Stimulated activated CD8-positive, alpha-beta memory T cell treated with anti-CD3 and anti-CD28 coated beads, Interleukin-12 subunit alpha, Interleukin-12 subunit beta, amount 100 ng/mL, for 24 hours (primary cell): ENCODE measurements at regions not wholly inside any gene's neighbourhood (a gene's known extent, or its start where the extent isn't known, plus 50 kb on each side); places are given as distances from the start of the nearest gene placed in this dataset.
"Not testable (repeated sequence)": the region's sequence is repeated elsewhere in the genome, so short reads cannot be mapped to it uniquely, and the experiment has no call there.

ENCODE experiments used
- DNase-seq: peaks from one replicate; pipeline ENCODE4 v3.0.0-alpha.2; 2020; ENCODE audit errors: extremely low read depth

- DNase-seq, result no peak
Measured at GRCh38 chr14:95818581-95818980, 58.1 kb upstream of the TUNAR start.

- DNase-seq, result no peak
Measured at GRCh38 chr14:95817271-95817670, 59.4 kb upstream of the TUNAR start.

DNA sequence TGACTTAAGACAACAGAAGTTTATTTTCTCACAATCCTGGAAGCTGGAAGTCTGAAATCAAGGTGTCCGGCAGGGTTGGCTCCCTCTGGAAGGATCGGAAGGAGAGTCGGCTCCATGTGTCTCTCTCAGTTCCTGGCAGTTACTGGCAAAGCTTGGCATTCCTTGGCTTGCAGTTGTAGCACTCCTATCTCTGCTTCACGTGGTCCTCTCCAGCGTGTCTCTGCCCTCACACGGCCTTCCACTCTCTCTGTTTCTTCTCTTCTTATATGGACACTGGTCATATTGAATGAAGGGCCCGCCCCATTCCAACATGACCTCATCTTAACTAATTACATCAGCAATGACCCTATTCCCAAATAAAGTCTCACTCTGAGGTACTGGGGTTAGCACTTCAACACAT lies 60.1 kb upstream of the TUNAR start:
- no peak for DNase-seq

DNA sequence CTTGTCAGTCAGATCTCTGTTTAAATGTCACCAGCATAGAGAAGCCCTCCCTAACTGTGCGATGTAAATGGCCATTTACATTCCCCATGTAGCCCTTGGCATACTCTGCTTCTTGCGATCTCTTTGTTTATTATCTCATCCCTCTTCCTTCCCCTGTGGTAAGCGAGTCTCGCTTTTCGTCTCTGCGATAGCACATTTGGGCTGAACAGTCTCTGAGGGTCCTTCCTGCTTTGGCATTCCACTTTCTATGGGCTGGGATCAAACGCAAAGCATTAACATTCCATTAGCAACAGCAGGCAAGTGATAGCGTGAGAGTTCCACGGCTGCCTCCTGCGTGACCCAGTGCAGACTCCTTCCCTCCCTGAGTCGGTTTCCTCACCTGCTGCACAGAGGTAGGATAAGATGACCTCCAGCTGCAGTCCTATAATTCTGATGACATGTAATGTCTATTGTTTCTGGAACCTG lies 61.4 kb upstream of the TUNAR start:
- no peak for DNase-seq

- no peak for DNase-seq
Measured at GRCh38 chr14:95814363-95815225, 62.0 kb upstream of the TUNAR start.

- DNase-seq, result no peak
Measured at GRCh38 chr14:95811813-95812212, 64.8 kb upstream of the TUNAR start.

DNA sequence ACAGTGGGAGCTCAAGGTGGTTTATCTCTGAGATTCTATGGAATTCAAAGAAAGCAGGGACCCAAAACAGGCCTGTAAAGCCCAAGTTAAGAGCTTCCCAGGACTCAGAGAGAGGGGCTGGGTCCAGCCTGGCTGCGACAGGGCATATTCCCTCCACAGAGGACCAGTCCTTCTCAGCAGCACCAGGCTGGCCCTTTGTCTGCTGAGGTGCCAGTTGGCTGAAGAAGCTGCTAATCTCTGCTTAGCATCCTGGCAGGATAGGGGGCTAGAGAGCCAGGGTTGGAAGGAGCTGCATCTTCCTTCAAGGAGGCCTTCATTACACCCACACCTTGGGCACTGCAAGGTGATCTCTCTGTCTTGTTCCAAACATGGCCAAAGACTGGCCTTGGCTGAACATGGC lies 68.3 kb upstream of the TUNAR start:
- DNase-seq, result no peak

DNA sequence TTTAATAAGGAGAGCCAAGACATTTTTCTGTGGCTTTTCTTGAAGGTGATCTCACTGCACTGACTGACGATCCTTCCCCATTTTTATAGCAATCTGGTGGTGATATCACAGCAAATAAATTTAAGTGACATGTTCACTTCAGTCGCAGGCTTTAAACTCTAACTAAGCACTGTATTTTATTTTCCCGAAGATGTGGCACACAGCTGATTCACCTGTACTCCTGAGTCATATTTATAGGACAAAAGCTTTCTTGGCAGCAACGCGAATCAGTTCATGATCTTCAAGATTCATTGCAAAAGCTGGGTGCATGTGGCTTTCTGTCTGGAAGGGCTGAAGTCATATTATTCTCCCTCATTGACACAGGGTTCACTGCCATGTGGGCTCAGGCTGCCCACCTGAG lies 79.8 kb upstream of the TUNAR start:
- no peak for DNase-seq

DNA sequence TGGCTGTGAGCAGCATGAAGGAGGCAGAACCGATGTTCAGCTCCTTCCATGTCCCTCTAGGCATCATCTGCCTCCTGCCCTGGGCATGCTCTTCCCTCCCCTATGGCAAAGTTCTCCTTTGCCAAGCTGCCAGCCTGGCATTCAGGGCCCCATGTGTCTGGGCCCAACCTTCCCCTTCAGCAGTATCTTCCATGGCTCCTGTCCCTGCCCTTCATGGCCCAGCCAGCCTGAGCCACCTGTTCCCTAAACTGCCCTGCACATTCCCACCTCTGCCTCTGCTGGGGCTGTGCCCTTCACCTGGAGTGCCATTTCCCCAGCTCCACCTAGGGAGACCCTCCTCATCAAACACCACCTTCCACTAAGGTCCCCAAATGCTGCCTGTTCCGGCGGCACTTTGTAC lies 74.0 kb upstream of the TCL1A start:
- no peak for DNase-seq

DNA sequence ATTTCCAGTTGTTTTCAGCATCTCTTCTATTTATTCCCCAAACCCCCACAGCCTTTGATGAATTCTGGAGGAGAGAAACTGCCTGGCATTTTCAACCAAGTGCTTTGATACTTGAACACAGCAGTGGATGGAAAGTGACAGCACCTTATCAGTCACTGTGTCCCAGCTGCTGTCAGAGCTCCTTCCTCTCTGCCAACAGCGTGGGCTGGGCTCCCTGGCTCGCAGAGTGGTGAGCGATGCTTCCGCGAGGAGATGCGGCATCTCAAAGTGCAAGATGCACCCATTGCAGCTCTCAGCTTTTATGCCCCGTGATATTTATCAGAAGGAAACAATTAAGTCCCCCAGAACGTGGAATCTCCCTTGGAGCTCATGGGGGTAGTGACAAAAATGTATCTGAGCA lies 72.6 kb upstream of the TCL1A start:
- DNase-seq, result no peak

GRCh38 chr14:95784137-95784536 lies 70.2 kb upstream of the TCL1A start:
- no peak for DNase-seq

DNA sequence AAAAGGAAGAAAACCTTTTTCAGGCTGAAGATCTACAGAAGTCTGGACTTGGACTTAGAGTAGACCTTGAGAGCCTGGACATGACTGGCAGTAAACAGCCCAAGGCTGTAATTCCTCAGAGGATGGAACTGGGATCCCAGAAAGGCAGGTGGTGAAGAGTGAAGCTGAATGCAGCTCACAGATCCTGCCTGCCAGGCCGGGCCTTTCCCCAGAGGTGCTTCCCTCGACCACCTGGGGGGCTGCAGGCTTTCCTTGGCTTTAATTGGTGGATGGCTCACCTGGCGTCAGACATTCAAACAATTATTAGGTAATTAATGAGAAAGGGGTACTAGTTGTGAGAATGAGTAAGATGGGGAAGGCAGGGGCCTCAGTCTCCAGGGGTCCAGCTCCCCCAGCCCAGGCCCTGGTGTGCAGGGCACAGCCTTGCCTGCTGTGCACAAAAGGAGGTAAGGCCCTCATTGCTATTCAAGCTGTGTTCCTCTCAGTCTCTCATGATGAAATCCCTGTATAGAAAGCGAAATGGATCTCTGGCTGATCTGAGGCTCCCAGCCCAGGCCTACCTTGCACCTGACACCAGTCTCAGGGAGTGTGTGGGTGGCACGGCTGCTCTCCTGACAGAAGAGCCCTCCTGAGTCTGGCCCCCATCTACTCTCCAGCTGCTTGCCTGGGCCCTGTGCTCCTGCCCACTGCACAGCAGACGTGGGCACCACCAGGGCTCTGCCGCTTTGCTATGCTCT lies 63.0 kb upstream of the TCL1A start:
- no peak for DNase-seq

DNA sequence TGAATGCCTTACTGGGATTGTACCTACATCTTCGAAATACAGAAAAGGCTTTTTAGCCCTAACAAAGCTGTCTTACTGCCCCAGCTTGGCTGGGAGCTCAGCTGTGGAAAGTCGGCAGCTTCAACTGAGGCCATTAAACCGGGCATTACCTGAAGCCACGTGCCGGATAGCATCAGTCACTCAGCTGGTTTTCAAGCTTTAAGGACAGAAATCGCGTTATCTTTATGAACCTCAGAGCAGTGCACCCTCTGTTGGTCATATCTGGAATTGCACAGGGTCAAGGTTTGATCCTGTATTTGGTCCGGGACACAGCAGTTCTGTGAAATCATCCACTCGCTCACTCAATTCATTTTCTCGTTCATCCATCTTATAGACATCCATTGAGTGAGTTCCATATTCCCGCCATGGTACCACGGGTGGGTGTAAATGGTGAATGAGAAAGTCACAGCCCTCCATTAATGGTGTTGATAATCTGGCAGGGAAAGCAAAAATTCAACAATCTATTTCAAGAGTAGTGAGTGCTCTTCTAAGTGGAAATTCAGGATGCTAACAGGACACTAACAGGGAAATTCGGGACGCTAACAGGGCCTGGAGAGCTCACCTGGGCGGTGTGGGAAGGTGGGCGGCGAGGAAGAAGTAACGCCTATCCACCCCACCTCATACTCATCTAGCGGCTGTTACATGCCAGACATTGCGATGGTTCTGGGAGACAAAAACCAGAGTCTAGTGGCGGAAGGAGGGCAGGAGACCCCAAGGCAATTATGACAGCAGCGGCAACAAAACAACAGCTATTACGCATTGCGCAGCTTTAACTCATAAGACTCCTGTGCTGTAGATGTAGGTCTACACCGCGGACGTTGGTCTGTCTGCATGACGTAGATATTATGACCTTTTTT lies 60.6 kb upstream of the TCL1A start:
- DNase-seq, result peak; percentile 23

GRCh38 chr14:95770777-95771176 lies 56.9 kb upstream of the TCL1A start:
- DNase-seq, result no peak

DNA sequence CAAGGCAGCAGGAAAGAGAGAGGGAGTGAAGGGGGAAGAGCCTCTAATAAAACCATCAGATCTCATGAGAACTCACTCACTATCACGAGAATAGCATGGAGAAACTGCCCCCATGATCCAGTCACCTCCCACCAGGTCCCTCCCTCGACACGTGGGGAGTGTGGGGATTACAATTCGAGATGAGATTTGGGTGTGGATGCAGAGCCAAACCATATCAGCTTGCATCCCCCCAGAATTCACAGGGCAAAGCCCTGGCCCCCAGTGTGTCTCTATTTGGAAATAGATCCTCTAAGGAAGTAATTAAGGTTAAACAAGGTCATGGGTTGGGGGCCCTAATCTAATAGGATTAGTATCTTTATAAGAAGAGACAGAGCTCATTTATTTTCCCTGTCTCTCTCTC lies 56.1 kb upstream of the TCL1A start:
- DNase-seq, result no peak

- DNase-seq, result not testable (repeated sequence)
Measured at GRCh38 chr14:95769431-95769830, 55.5 kb upstream of the TCL1A start.

- DNase-seq, result no peak
Measured at GRCh38 chr14:95765051-95765450, 51.1 kb upstream of the TCL1A start.

GRCh38 chr14:95763875-95764274 lies 50.0 kb upstream of the TCL1A start:
- DNase-seq, result no peak
